ENCODE measurements at regions not wholly inside any gene's neighbourhood (a gene's known extent, or its start where the extent isn't known, plus 50 kb on each side); places are given as distances from the start of the nearest gene placed in this dataset.

DNA sequence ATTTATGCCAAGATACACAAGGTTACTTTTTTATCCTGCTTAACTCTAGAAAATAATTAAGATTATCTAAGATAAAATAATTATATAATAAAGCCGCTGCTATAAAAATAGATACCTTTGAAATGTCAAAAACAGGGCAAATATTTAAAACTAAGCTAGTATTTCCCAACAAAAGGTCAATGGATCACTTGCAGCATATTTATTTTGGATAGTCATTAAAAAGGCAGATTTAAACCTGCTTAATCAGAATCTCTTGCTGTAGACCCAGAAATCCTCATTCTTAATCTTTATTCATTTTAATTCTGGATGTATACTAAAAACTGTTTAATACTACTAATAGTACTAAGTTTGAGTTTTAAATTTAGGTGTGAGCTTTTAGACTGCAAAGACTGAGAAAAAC lies 139.0 kb upstream of the CWC22 start:
- TF ChIP-seq, protein P1, sequence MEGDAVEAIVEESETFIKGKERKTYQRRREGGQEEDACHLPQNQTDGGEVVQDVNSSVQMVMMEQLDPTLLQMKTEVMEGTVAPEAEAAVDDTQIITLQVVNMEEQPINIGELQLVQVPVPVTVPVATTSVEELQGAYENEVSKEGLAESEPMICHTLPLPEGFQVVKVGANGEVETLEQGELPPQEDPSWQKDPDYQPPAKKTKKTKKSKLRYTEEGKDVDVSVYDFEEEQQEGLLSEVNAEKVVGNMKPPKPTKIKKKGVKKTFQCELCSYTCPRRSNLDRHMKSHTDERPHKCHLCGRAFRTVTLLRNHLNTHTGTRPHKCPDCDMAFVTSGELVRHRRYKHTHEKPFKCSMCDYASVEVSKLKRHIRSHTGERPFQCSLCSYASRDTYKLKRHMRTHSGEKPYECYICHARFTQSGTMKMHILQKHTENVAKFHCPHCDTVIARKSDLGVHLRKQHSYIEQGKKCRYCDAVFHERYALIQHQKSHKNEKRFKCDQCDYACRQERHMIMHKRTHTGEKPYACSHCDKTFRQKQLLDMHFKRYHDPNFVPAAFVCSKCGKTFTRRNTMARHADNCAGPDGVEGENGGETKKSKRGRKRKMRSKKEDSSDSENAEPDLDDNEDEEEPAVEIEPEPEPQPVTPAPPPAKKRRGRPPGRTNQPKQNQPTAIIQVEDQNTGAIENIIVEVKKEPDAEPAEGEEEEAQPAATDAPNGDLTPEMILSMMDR (IDR thresholded peaks at IDR 0.05) = no peak
- TF ChIP-seq POLR2A (IDR thresholded peaks at IDR 0.05) = no peak
- no peak for TF ChIP-seq POLR2AphosphoS5 (IDR thresholded peaks at IDR 0.05)

Data from sigmoid colon (tissue), 4 donors.